GM06990 (cell line): ENCODE measurements at regions not wholly inside any gene's neighbourhood (a gene's known extent, or its start where the extent isn't known, plus 50 kb on each side); places are given as distances from the start of the nearest gene placed in this dataset.

Experiments
- DNase-seq: peaks from one replicate; pipeline ENCODE4 v3.0.0-alpha.2; 2011; ENCODE audit not compliant: insufficient read length; ENCODE audit errors: extremely low read depth
- H3K27me3 ChIP-seq: replicated peaks from 2 replicates; pipeline ENCODE4 v1.6.0; 2011; ENCODE audit warnings: low read length; ENCODE audit not compliant: control insufficient read depth, insufficient read depth
- H3K36me3 ChIP-seq: 2 replicates; pipeline ENCODE4 v1.5.1; 2011; ENCODE audit warnings: low read length; ENCODE audit not compliant: control insufficient read depth, insufficient read depth
- H3K4me3 ChIP-seq: replicated peaks from 2 replicates; pipeline ENCODE4 v1.5.1; 2011; ENCODE audit warnings: low read depth, mild to moderate bottlenecking, control low read depth, low read length
- CTCF ChIP-seq: IDR thresholded peaks from 2 replicates; pipeline ENCODE4 v1.5.1; 2011; ENCODE audit warnings: low read length, control low read depth, mild to moderate bottlenecking, inconsistent platforms; ENCODE audit not compliant: insufficient read depth, poor library complexity, severe bottlenecking

GRCh38 chr5:60489377-60489776 is 210.6 kb downstream of the DEPDC1B start:
- no peaks in the 10 kb centered on the region for H3K36me3 ChIP-seq
- TF ChIP-seq CTCF, result no peak
- no peaks in the 10 kb centered on the region for H3K27me3 ChIP-seq
- no peak for DNase-seq
- H3K4me3 ChIP-seq, result no peak overlapping the region

GRCh38 chr5:60488466-60489130 is 211.4 kb downstream of the DEPDC1B start:
- DNase-seq, result no peak
- no peaks in the 10 kb centered on the region for H3K36me3 ChIP-seq
- no peak overlapping the region for H3K4me3 ChIP-seq
- H3K27me3 ChIP-seq, result no peaks in the 10 kb centered on the region
- TF ChIP-seq CTCF, result no peak

- no peaks in the 10 kb centered on the region for H3K36me3 ChIP-seq
- no peak overlapping the region for H3K4me3 ChIP-seq
- TF ChIP-seq CTCF, result no peak
- H3K27me3 ChIP-seq, result no peaks in the 10 kb centered on the region
- DNase-seq, result no peak
Observed at GRCh38 chr5:60487885-60488442, 212.0 kb downstream of the DEPDC1B start.

GRCh38 chr5:60487476-60487875 is 212.5 kb downstream of the DEPDC1B start:
- H3K27me3 ChIP-seq, result no peaks in the 10 kb centered on the region
- no peaks in the 10 kb centered on the region for H3K36me3 ChIP-seq
- TF ChIP-seq CTCF, result no peak
- no peak overlapping the region for H3K4me3 ChIP-seq
- no peak for DNase-seq

- no peak for TF ChIP-seq CTCF
- DNase-seq, result no peak
- H3K4me3 ChIP-seq, result no peak overlapping the region
- H3K27me3 ChIP-seq, result no peaks in the 10 kb centered on the region
- H3K36me3 ChIP-seq, result no peaks in the 10 kb centered on the region
Observed at GRCh38 chr5:60485361-60485760, 214.6 kb downstream of the DEPDC1B start.
